ENCODE measurements at regions not wholly inside any gene's neighbourhood (a gene's known extent, or its start where the extent isn't known, plus 50 kb on each side); places are given as distances from the start of the nearest gene placed in this dataset.

GRCh38 chr2:125160947-125161346, 1135.9 kb downstream of the CNTNAP5 start:
- no peaks in the 10 kb centered on the region for H3K4me1 ChIP-seq
- no peak overlapping the region for H3K4me3 ChIP-seq
- intact Hi-C loops (cut with DNase I; ENCODE audit: low total_unique reads), result no loop called here
- WGBS, 5 donors, result 89 to 92% (median 90%) methylated on average over 3 of the region's 3 CpGs
- no peaks in the 10 kb centered on the region for H3K27me3 ChIP-seq
- TF ChIP-seq POLR2AphosphoS5 (IDR thresholded peaks at IDR 0.05) (no peak), CTCF (IDR thresholded peaks at IDR 0.05) (no peak), POLR2A (IDR thresholded peaks at IDR 0.05) (no peak), EP300 (IDR thresholded peaks at IDR 0.05) (no peak)
- no peaks in the 10 kb centered on the region for H3K9me3 ChIP-seq
- H3K36me3 ChIP-seq, result no peaks in the 10 kb centered on the region
- no peak for DNase-seq
- no peak overlapping the region for H3K27ac ChIP-seq

GRCh38 chr2:125167152-125167551, 1142.1 kb downstream of the CNTNAP5 start:
- WGBS, 5 donors, result 47 to 61% (median 56%) methylated on average over 2 of the region's 2 CpGs
- TF ChIP-seq POLR2A (IDR thresholded peaks at IDR 0.05) (no peak), POLR2AphosphoS5 (IDR thresholded peaks at IDR 0.05) (no peak), CTCF (IDR thresholded peaks at IDR 0.05) (no peak), EP300 (IDR thresholded peaks at IDR 0.05) (no peak)
- no peaks in the 10 kb centered on the region for H3K9me3 ChIP-seq
- no peak overlapping the region for H3K4me3 ChIP-seq
- intact Hi-C loops (cut with DNase I; ENCODE audit: low total_unique reads), result no loop called here
- H3K27me3 ChIP-seq, result no peaks in the 10 kb centered on the region
- no peak overlapping the region for H3K27ac ChIP-seq
- H3K4me1 ChIP-seq, result no peaks in the 10 kb centered on the region
- DNase-seq, result no peak
- no peaks in the 10 kb centered on the region for H3K36me3 ChIP-seq

GRCh38 chr2:125167820-125168219, 1142.7 kb downstream of the CNTNAP5 start:
- no peaks in the 10 kb centered on the region for H3K36me3 ChIP-seq
- H3K27ac ChIP-seq, result no peak overlapping the region
- no peak overlapping the region for H3K4me3 ChIP-seq
- no peaks in the 10 kb centered on the region for H3K9me3 ChIP-seq
- no peak for DNase-seq
- intact Hi-C loops (cut with DNase I; ENCODE audit: low total_unique reads), result no loop called here
- no peaks in the 10 kb centered on the region for H3K4me1 ChIP-seq
- H3K27me3 ChIP-seq, result no peaks in the 10 kb centered on the region
- TF ChIP-seq POLR2AphosphoS5 (IDR thresholded peaks at IDR 0.05), result no peak
- no peak for TF ChIP-seq CTCF (IDR thresholded peaks at IDR 0.05)

GRCh38 chr2:125168442-125168841, 1143.4 kb downstream of the CNTNAP5 start:
- H3K27me3 ChIP-seq, result no peaks in the 10 kb centered on the region
- no peaks in the 10 kb centered on the region for H3K36me3 ChIP-seq
- no peaks in the 10 kb centered on the region for H3K9me3 ChIP-seq
- no peak for TF ChIP-seq EP300 (IDR thresholded peaks at IDR 0.05)
- no peak for TF ChIP-seq POLR2AphosphoS5 (IDR thresholded peaks at IDR 0.05)
- TF ChIP-seq POLR2A (IDR thresholded peaks at IDR 0.05), result no peak
- TF ChIP-seq CTCF (IDR thresholded peaks at IDR 0.05), result no peak
- DNase-seq, result no peak
- H3K27ac ChIP-seq, result no peak overlapping the region
- intact Hi-C loops (cut with DNase I; ENCODE audit: low total_unique reads), result no loop called here
- H3K4me3 ChIP-seq, result no peak overlapping the region
- WGBS, 5 donors, result 55 to 81% (median 63%) methylated on average over 2 of the region's 2 CpGs
- no peaks in the 10 kb centered on the region for H3K4me1 ChIP-seq

Measured in stomach (tissue), 8 donors.